GM19324 (cell line): ENCODE measurements at regions not wholly inside any gene's neighbourhood (a gene's known extent, or its start where the extent isn't known, plus 50 kb on each side); places are given as distances from the start of the nearest gene placed in this dataset.

Experiments used
- ATAC-seq: cut with Tn5 transposase; IDR thresholded peaks from one replicate; pipeline ENCODE4 v1.9.1; 2021; ENCODE audit warnings: mild to moderate bottlenecking, moderate library complexity; ENCODE audit not compliant: unreplicated experiment, low FRiP score

DNA sequence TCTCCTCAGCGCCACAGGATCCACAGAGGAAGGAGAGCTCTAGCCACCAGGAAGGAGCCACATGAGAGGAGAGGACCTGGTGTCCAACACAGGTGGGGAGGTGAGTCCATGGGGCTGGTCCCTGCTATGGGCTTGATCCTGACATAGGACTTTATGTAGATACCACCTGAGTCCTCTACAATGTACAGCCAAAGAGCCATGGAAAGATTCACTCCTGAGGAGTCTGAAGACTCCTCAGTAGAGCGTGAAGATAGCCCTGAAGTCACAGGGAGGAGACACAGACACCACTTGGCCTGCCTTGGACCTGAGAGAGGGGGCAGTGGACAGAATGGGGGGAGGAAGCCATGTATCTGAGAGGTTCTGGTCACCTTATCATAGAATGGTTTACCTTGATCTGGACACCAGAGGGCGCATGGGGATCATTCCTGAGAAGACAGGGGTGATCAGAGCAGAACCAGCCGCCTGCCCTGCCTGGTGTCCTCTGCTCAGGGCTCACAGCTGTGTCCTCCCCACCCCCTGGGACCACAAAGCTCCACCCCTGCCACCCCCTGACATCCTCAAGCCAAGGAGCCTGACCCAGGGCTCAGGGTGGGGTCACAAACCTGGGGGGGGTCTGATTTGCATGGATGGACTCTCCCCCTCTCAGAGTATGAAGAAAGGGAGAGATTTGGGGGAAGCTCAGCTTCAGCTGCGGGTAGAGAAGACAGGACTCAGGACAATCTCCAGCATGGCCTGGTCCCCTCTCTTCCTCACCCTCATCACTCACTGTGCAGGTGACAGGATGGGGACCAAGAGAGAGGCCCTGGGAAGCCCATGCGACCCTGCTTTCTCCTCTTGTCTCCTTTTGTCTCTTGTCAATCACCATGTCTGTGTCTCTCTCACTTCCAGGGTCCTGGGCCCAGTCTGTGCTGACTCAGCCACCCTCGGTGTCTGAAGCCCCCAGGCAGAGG is 77.0 kb downstream of the ZNF280B start:
- no peak for ATAC-seq

DNA sequence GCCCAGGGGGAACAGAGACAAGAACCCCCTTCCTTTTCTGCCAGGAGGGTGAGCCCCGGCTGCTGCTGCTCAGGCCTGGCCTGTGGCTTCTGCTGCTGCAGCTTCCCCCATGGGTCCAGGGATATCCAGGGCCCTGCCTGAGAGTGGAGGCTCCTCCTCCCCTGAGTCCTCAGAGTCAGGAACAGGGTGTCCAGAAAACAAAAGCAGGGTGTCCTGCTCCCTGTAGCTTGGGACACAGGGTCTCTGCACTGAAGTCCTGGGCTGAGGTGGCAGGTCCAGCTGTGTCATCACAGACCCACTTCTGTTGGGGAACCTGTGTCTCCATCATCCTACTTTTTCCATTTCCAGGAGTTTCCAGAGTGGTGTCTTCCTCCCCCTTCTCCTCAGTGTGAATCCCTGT is 76.1 kb downstream of the ZNF280B start:
- no peak for ATAC-seq

- ATAC-seq, result no peak
Observed at GRCh38 chr22:22432937-22433336, 75.6 kb downstream of the ZNF280B start.

- ATAC-seq, result no peak
Observed at GRCh38 chr22:22433770-22434169, 74.8 kb downstream of the ZNF280B start.
